Epithelial cell of esophagus (primary cell): ENCODE measurements at regions not wholly inside any gene's neighbourhood (a gene's known extent, or its start where the extent isn't known, plus 50 kb on each side); places are given as distances from the start of the nearest gene placed in this dataset.

Experiments used
- DNase-seq: peaks from one replicate; pipeline ENCODE4 v3.0.0; 2010; ENCODE audit warnings: low read depth
- H3K4me3 ChIP-seq: 2 replicates; pipeline ENCODE4 v1.5.1; 2011; ENCODE audit warnings: mild to moderate bottlenecking, low read length, control low read depth
- TF ChIP-seq, protein P1 (sequence below): IDR thresholded peaks from 2 replicates; pipeline ENCODE4 v1.5.1; 2011; ENCODE audit warnings: low read depth, mild to moderate bottlenecking, low read length, control low read depth, inconsistent platforms; ENCODE audit not compliant: insufficient read depth; ENCODE audit errors: missing control alignments

DNA sequence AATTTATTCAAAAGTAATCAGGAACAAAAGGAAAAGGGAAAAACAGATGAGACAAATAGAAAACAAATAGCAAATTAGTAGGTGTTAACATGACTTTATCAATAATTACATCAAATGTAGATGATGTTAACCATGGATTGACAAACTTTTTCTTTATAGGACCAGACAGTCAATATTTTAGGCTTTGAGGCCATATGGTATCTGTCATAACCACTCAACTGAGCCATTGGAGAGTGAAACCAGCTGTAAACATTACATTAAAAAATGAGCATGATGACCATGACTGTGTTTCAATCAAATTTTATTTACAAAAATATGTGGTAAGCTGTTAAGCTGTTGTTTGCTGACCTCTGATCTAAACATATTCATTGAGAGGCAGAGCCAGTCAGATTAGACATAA lies 118.5 kb upstream of the NWD2 start:
- DNase-seq, result no peak
- no peak overlapping the region for H3K4me3 ChIP-seq
- TF ChIP-seq, protein P1, sequence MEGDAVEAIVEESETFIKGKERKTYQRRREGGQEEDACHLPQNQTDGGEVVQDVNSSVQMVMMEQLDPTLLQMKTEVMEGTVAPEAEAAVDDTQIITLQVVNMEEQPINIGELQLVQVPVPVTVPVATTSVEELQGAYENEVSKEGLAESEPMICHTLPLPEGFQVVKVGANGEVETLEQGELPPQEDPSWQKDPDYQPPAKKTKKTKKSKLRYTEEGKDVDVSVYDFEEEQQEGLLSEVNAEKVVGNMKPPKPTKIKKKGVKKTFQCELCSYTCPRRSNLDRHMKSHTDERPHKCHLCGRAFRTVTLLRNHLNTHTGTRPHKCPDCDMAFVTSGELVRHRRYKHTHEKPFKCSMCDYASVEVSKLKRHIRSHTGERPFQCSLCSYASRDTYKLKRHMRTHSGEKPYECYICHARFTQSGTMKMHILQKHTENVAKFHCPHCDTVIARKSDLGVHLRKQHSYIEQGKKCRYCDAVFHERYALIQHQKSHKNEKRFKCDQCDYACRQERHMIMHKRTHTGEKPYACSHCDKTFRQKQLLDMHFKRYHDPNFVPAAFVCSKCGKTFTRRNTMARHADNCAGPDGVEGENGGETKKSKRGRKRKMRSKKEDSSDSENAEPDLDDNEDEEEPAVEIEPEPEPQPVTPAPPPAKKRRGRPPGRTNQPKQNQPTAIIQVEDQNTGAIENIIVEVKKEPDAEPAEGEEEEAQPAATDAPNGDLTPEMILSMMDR, result no peak

- DNase-seq, result peak; percentile 49
- TF ChIP-seq, protein P1, result no peak
- no peak overlapping the region for H3K4me3 ChIP-seq
These were observed 114.1 kb upstream of the NWD2 start for GRCh38 chr4:37130465-37130864.

DNA sequence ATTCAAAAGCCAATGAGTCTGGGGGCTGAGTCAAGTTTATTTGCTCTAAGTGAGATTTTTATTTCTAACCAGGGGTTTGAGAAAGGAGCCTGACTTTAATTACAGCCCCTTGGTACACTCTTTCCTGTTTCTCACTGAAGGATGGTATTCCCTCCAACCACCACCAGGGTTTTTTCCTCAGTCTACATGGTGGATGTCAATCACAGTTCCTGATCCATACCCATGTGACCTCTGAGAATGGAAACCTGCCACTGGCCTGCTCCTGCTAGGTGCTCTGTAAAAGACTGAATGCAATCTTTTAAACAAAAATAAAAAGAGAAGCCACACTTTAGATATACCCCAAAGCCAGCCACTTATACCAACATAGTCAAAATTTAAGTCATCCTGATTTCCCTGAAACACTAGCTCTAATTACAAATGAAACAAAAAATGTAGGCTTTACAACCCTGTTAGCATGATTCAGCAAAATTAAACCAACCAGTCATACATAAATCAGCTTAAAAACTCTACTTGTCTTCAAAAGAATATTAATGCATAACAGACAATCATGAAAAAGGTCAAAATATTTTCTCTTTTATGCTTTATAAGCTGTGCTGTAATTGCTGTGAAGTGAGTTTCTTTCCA lies 112.1 kb upstream of the NWD2 start:
- TF ChIP-seq, protein P1, result no peak

DNA sequence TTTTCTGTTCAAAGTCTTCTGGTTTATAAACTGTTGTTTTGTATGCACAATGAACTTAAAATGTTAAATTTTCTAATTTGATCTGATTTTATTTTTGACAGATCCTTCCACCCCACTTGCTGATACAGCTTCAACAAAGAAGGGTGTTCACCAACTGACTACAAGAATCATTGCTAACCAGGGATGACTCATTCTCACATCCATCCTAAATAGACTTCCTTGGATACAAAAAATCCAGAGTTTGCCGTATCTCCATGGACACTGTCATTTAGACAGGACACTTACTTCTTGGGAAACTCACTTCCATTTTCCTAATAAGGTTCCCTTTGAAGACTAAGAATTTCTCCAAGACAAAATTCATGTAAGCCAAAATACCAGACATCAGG lies 111.6 kb upstream of the NWD2 start:
- H3K4me3 ChIP-seq, result no peak overlapping the region
- TF ChIP-seq, protein P1, result no peak
- no peak for DNase-seq

More for the DNA sequence above, 112.1 kb upstream of the NWD2 start:
- H3K4me3 ChIP-seq, result no peak overlapping the region
- DNase-seq, result no peak

DNA sequence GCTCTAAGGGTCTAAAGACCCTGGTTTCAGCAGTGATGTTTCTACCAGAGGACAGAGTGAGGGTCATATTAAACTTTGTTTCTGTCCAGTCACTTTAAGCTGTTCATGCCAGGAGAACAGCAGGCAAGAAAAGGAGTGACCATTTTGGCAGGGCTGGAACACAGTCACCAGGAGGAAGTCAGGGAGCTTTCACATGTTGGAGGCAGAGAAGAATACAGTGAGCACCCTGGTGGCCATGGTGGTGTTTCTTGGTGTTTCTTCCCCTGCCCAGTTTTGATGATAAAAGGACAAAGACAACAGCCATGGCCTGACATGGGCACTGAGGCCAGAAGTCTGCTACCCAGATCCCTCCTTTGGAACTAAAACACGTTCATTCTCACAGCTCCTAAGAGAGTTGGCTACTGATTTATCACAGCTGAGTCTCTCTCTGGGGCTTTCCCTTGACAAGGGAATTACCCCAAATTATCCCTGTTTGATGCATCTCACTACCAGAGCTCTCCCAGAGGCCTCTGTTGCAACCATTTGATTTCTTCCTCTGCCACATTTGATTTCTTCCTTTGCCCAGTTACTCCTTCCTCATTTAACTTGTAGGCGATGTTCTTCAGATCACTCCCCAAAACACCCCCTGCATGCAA lies 106.4 kb upstream of the NWD2 start:
- H3K4me3 ChIP-seq, result no peak overlapping the region
- no peak for DNase-seq
- TF ChIP-seq, protein P1, result no peak

DNA sequence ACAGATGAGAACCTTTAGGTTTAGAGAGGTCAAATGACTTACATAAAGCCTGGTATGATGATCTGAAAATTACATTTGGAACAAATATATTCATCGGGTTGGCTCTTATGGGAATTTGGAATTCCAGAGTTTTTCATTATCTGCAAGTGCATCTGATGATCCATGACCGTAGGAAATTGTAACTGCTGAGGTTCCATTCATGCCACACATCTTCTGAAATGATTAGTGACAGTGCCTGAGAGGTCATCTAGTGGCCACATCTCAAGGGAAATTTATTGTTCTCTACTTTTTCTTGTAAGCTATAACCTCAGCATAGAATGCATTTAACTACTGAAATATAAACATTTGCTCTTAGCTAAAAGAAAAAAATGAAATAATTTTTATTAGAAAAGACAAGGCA lies 105.8 kb upstream of the NWD2 start:
- no peak for DNase-seq
- no peak overlapping the region for H3K4me3 ChIP-seq
- TF ChIP-seq, protein P1, result no peak

DNA sequence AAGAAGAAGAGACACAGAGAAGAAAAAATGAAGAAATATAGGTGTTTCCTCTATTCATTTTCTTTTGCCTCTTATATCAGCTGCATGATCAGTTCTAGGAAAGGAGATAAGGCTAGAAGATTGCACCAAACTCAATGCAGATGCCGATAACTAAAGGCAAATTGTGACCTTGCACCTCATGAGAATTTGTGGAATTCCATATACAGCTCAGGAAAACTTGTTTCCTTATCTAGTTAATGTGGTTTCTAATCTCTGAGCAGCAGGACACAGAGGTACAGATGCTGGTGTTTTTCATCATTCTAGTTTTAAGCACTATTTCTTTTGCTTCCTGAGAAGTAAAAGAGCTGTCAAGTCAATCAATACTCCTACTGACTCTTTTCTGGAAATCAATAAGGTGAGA lies 104.6 kb upstream of the NWD2 start:
- TF ChIP-seq, protein P1, result no peak
- no peak for DNase-seq

More for the DNA sequence above, 104.6 kb upstream of the NWD2 start:
- H3K4me3 ChIP-seq, result no peak overlapping the region
